ENCODE measurements at regions not wholly inside any gene's neighbourhood (a gene's known extent, or its start where the extent isn't known, plus 50 kb on each side); places are given as distances from the start of the nearest gene placed in this dataset.
"Not testable (repeated sequence)": the region's sequence is repeated elsewhere in the genome, so short reads cannot be mapped to it uniquely, and the experiment has no call there.

GRCh38 chr10:10714327-10714726 is 303.3 kb upstream of the CELF2 start:
- DNase-seq (ENCODE audit: low read depth) = no peak
- TF ChIP-seq CTCF (conservative IDR thresholded peaks at IDR 0.05; ENCODE audit: low read depth, low read length) = no peak
- no peak overlapping the region for H3K4me3 ChIP-seq (ENCODE audit: low read depth, low read length)

- no peak overlapping the region for H3K4me3 ChIP-seq (ENCODE audit: low read depth, low read length)
- TF ChIP-seq CTCF (conservative IDR thresholded peaks at IDR 0.05; ENCODE audit: low read depth, low read length) = no peak
- DNase-seq (ENCODE audit: low read depth) = no peak
Measured at GRCh38 chr10:10716972-10717371, 300.7 kb upstream of the CELF2 start.

- TF ChIP-seq CTCF (conservative IDR thresholded peaks at IDR 0.05; ENCODE audit: low read depth, low read length) = no peak
- DNase-seq (ENCODE audit: low read depth) = no peak
Measured at GRCh38 chr10:10722422-10722821, 295.2 kb upstream of the CELF2 start.

GRCh38 chr10:10725196-10725595 is 292.5 kb upstream of the CELF2 start:
- DNase-seq (ENCODE audit: low read depth) = no peak
- TF ChIP-seq CTCF (conservative IDR thresholded peaks at IDR 0.05; ENCODE audit: low read depth, low read length) = no peak
- no peak overlapping the region for H3K4me3 ChIP-seq (ENCODE audit: low read depth, low read length)

More at GRCh38 chr10:10722422-10722821, 295.2 kb upstream of the CELF2 start:
- H3K4me3 ChIP-seq (ENCODE audit: low read depth, low read length) = no peak overlapping the region

GRCh38 chr10:10726101-10726500 is 291.6 kb upstream of the CELF2 start:
- no peak for TF ChIP-seq CTCF (conservative IDR thresholded peaks at IDR 0.05; ENCODE audit: low read depth, low read length)
- no peak overlapping the region for H3K4me3 ChIP-seq (ENCODE audit: low read depth, low read length)
- no peak for DNase-seq (ENCODE audit: low read depth)

GRCh38 chr10:10727411-10727810 is 290.3 kb upstream of the CELF2 start:
- DNase-seq (ENCODE audit: low read depth); H3K4me3 ChIP-seq (ENCODE audit: low read depth, low read length): not testable (repeated sequence)

GRCh38 chr10:10727812-10728211 is 289.9 kb upstream of the CELF2 start:
- H3K4me3 ChIP-seq (ENCODE audit: low read depth, low read length) = no peak overlapping the region
- DNase-seq (ENCODE audit: low read depth) = no peak
- no peak for TF ChIP-seq CTCF (conservative IDR thresholded peaks at IDR 0.05; ENCODE audit: low read depth, low read length)

All from choroid plexus epithelial cell (primary cell).